H9 (cell line): ENCODE measurements at regions not wholly inside any gene's neighbourhood (a gene's known extent, or its start where the extent isn't known, plus 50 kb on each side); places are given as distances from the start of the nearest gene placed in this dataset.

Experiments
- DNase-seq: peaks from one replicate; pipeline ENCODE4 v3.0.0-alpha.2; 2017
- H2AFZ ChIP-seq: one replicate; pipeline ENCODE4 v1.6.1; 2013; ENCODE audit warnings: mild to moderate bottlenecking, low read length, control low read depth, moderate library complexity
- H2AK5ac ChIP-seq: 2 replicates; pipeline ENCODE4 v1.6.1; 2013; ENCODE audit warnings: low read length, control low read depth, mixed read lengths; ENCODE audit not compliant: insufficient read length
- H2BK120ac ChIP-seq: one replicate; pipeline ENCODE4 v1.6.1; 2013; ENCODE audit warnings: low read depth, mild to moderate bottlenecking, low read length, control low read depth, inconsistent platforms; ENCODE audit not compliant: poor library complexity, severe bottlenecking
- H2BK12ac ChIP-seq: 2 replicates; pipeline ENCODE4 v1.6.1; 2013; ENCODE audit warnings: low read length, control low read depth, mixed read lengths, low read depth; ENCODE audit not compliant: insufficient read length
- H2BK15ac ChIP-seq: 2 replicates; pipeline ENCODE4 v1.6.1; 2013; ENCODE audit warnings: low read depth, low read length, control low read depth
- H2BK20ac ChIP-seq: one replicate; pipeline ENCODE4 v1.6.1; 2013; ENCODE audit warnings: low read depth, mild to moderate bottlenecking, low read length, control low read depth, inconsistent platforms; ENCODE audit not compliant: poor library complexity, severe bottlenecking
- H2BK5ac ChIP-seq: 2 replicates; pipeline ENCODE4 v1.6.1; 2013; ENCODE audit warnings: low read length, control low read depth, mixed read lengths; ENCODE audit not compliant: insufficient read length
- H3K14ac ChIP-seq: 2 replicates; pipeline ENCODE4 v1.6.1; 2013; ENCODE audit warnings: low read length, control low read depth; ENCODE audit not compliant: insufficient read depth
- H3K18ac ChIP-seq: 2 replicates; pipeline ENCODE4 v1.6.1; 2013; ENCODE audit warnings: low read depth, mild to moderate bottlenecking, mixed read lengths, low read length, control low read depth; ENCODE audit not compliant: insufficient read length
- H3K23ac ChIP-seq: 2 replicates; pipeline ENCODE4 v1.6.1; 2013; ENCODE audit warnings: low read length, control low read depth, mixed read lengths, low read depth; ENCODE audit not compliant: insufficient read length
- H3K23me2 ChIP-seq: 2 replicates; pipeline ENCODE4 v1.6.1; 2013; ENCODE audit warnings: low read depth, mild to moderate bottlenecking, mixed read lengths, low read length, control low read depth; ENCODE audit not compliant: insufficient read length, poor library complexity, severe bottlenecking
- H3K27ac ChIP-seq: 2 replicates; pipeline ENCODE4 v1.5.1; 2013; ENCODE audit warnings: low read length, control low read depth, mixed read lengths, low read depth; ENCODE audit not compliant: insufficient read length
- H3K27me3 ChIP-seq: 2 replicates; pipeline ENCODE4 v1.6.1; 2013; ENCODE audit warnings: low read length, control low read depth, inconsistent platforms; ENCODE audit not compliant: insufficient read depth
- H3K4ac ChIP-seq: 2 replicates; pipeline ENCODE4 v1.6.1; 2013; ENCODE audit warnings: low read depth, mild to moderate bottlenecking, control low read depth, inconsistent platforms, low read length, moderate library complexity
- H3K4me1 ChIP-seq: 2 replicates; pipeline ENCODE4 v1.6.1; 2013; ENCODE audit warnings: low read length, control low read depth, inconsistent platforms; ENCODE audit not compliant: insufficient read depth
- H3K4me2 ChIP-seq: 2 replicates; pipeline ENCODE4 v1.6.1; 2013; ENCODE audit warnings: low read length, control low read depth, mixed read lengths; ENCODE audit not compliant: insufficient read length, insufficient read depth
- H3K56ac ChIP-seq: 2 replicates; pipeline ENCODE4 v1.6.1; 2013; ENCODE audit warnings: low read depth, mild to moderate bottlenecking, mixed read lengths, low read length, control low read depth; ENCODE audit not compliant: insufficient read length
- H3K79me1 ChIP-seq: 2 replicates; pipeline ENCODE4 v1.6.1; 2013; ENCODE audit warnings: low read depth, mild to moderate bottlenecking, moderate library complexity, low read length, control low read depth, inconsistent platforms; ENCODE audit not compliant: insufficient read depth, poor library complexity, severe bottlenecking
- H3K79me2 ChIP-seq: 2 replicates; pipeline ENCODE4 v1.6.1; 2013; ENCODE audit warnings: low read length, control low read depth, inconsistent platforms; ENCODE audit not compliant: insufficient read depth
- H3K9ac ChIP-seq: 2 replicates; pipeline ENCODE4 v1.6.1; 2013; ENCODE audit warnings: low read length, control low read depth, mixed read lengths; ENCODE audit not compliant: insufficient read length; ENCODE audit errors: extremely low read depth
- H3K9me3 ChIP-seq: one replicate; pipeline ENCODE4 v1.6.1; 2013; ENCODE audit warnings: low read depth, low read length, inconsistent platforms; ENCODE audit not compliant: control insufficient read depth
- H3T11ph ChIP-seq: one replicate; pipeline ENCODE4 v1.6.1; 2013; ENCODE audit warnings: mild to moderate bottlenecking, low read length, control low read depth, inconsistent platforms
- H4K20me1 ChIP-seq: one replicate; pipeline ENCODE4 v1.6.1; 2013; ENCODE audit not compliant: control insufficient read depth, insufficient read length, insufficient read depth
- H4K5ac ChIP-seq: 2 replicates; pipeline ENCODE4 v1.6.1; 2013; ENCODE audit warnings: low read depth, mild to moderate bottlenecking, mixed read lengths, low read length, control low read depth; ENCODE audit not compliant: insufficient read length
- H4K8ac ChIP-seq: replicated peaks from 2 replicates; pipeline ENCODE4 v1.6.1; 2013; ENCODE audit warnings: low read length, control low read depth, mixed read lengths, low read depth; ENCODE audit not compliant: insufficient read length
- H4K91ac ChIP-seq: 2 replicates; pipeline ENCODE4 v1.6.1; 2013; ENCODE audit warnings: low read depth, mild to moderate bottlenecking, moderate library complexity, mixed read lengths, low read length, control low read depth; ENCODE audit not compliant: insufficient read length
- H3K27ac Mint-ChIP-seq, 3 experiments: 2 replicates in 2 of 3; 3 replicates in 1 of 3; pipeline ENCODE4 v1.8.0; 2020 to 2021; ENCODE audit warnings: mixed read lengths in 3 of 3, mild to moderate bottlenecking in 1 of 3, moderate library complexity in 1 of 3
- H3K27me3 Mint-ChIP-seq: 2 replicates; pipeline ENCODE4 v1.8.0; 2021; ENCODE audit warnings: low read depth, mild to moderate bottlenecking, moderate library complexity, mixed read lengths
- H3K36me3 Mint-ChIP-seq, 3 experiments: 2 replicates in 2 of 3; 3 replicates in 1 of 3; pipeline ENCODE4 v1.8.0; 2020 to 2021; ENCODE audit warnings: low read depth in 3 of 3, mixed read lengths in 3 of 3; ENCODE audit not compliant: insufficient read depth in 1 of 3
- H3K4me1 Mint-ChIP-seq, 2 experiments: 2 replicates each; pipeline ENCODE4 v1.8.0; 2020; ENCODE audit warnings: mixed read lengths in 2 of 2
- H3K4me3 Mint-ChIP-seq, 2 experiments: 2 replicates in 1 of 2; 3 replicates in 1 of 2; pipeline ENCODE4 v1.8.0; 2020 to 2021; ENCODE audit warnings: mild to moderate bottlenecking in 2 of 2, mixed read lengths in 2 of 2, moderate library complexity in 1 of 2
- H3K9me3 Mint-ChIP-seq, 2 experiments: 2 replicates in 1 of 2; 3 replicates in 1 of 2; pipeline ENCODE4 v1.8.0; 2020; ENCODE audit warnings: mild to moderate bottlenecking in 2 of 2, mixed read lengths in 2 of 2, moderate library complexity in 1 of 2
- WGBS: extraction: QIAGEN DNeasy Blood & Tissue Kit; methylation state at CpG from one replicate; pipeline ENCODE4 v1.1.7; 2013; ENCODE audit warnings: missing lambda C conversion rate, low lambda C conversion rate, mixed read lengths; ENCODE audit not compliant: insufficient read length; ENCODE audit errors: extremely low coverage; 5-methylcytosine and 5-hydroxymethylcytosine counted together
- TF ChIP-seq, protein P1 (sequence below): fragments of 200-600 bp; sonication (generic); conservative IDR thresholded peaks from 3 replicates; pipeline ENCODE4 v1.8.0; 2021; ENCODE audit warnings: antibody characterized with exemption, mild to moderate bottlenecking

- Histone ChIP-seq H3K18ac (no peak overlapping the region), H2BK5ac (no peak overlapping the region), H3K27me3 (no peaks in the 10 kb centered on the region), H3K79me2 (no peaks in the 10 kb centered on the region), H4K20me1 (no peaks in the 10 kb centered on the region), H4K91ac (no peak overlapping the region), H2BK20ac (no peak overlapping the region), H2BK120ac (no peak overlapping the region), H3K4ac (no peak overlapping the region), H3K4me1 (no peaks in the 10 kb centered on the region), H3K23ac (no peak overlapping the region), H3K56ac (no peak overlapping the region), H3K9me3 (no peaks in the 10 kb centered on the region), H3K79me1 (no peaks in the 10 kb centered on the region), H3K14ac (no peak overlapping the region), H3K23me2 (no peaks in the 10 kb centered on the region), H3K9ac (no peak overlapping the region), H3T11ph (no peak overlapping the region), H2AFZ (no peak overlapping the region), H4K5ac (no peak overlapping the region), H2AK5ac (no peak overlapping the region), H2BK12ac (no peak overlapping the region), H4K8ac (no peak overlapping the region), H3K27ac (no peak overlapping the region), H2BK15ac (no peak overlapping the region), H3K4me2 (no peak overlapping the region)
- WGBS: no CpG with 5 or more reads among the region's 13 CpGs
- no peak for DNase-seq
- Mint-ChIP-seq H3K27me3 (0 out of 2 replicates have a peak, but pooled peaks cover 2% of the 10 kb centered on the region), H3K4me1 (peaks cover 6 to 13% of the 10 kb centered on the region in 2 experiments), H3K27ac (peak overlapping the region in 1 of 3 experiments; percentile 27; a peak in 1 of 7 replicates), H3K36me3 (no peaks in the 10 kb centered on the region), H3K9me3 (no peaks in the 10 kb centered on the region), H3K4me3 (no peak overlapping the region)
- TF ChIP-seq, protein P1, sequence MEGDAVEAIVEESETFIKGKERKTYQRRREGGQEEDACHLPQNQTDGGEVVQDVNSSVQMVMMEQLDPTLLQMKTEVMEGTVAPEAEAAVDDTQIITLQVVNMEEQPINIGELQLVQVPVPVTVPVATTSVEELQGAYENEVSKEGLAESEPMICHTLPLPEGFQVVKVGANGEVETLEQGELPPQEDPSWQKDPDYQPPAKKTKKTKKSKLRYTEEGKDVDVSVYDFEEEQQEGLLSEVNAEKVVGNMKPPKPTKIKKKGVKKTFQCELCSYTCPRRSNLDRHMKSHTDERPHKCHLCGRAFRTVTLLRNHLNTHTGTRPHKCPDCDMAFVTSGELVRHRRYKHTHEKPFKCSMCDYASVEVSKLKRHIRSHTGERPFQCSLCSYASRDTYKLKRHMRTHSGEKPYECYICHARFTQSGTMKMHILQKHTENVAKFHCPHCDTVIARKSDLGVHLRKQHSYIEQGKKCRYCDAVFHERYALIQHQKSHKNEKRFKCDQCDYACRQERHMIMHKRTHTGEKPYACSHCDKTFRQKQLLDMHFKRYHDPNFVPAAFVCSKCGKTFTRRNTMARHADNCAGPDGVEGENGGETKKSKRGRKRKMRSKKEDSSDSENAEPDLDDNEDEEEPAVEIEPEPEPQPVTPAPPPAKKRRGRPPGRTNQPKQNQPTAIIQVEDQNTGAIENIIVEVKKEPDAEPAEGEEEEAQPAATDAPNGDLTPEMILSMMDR: no peak
Measured at GRCh38 chr20:50337521-50338466, 147.2 kb downstream of the CEBPB start.
